ENCODE measurements at regions not wholly inside any gene's neighbourhood (a gene's known extent, or its start where the extent isn't known, plus 50 kb on each side); places are given as distances from the start of the nearest gene placed in this dataset.

- DNase-seq: no peak
Measured at GRCh38 chr13:53150568-53150967, 122.0 kb downstream of the OLFM4 start.

DNA sequence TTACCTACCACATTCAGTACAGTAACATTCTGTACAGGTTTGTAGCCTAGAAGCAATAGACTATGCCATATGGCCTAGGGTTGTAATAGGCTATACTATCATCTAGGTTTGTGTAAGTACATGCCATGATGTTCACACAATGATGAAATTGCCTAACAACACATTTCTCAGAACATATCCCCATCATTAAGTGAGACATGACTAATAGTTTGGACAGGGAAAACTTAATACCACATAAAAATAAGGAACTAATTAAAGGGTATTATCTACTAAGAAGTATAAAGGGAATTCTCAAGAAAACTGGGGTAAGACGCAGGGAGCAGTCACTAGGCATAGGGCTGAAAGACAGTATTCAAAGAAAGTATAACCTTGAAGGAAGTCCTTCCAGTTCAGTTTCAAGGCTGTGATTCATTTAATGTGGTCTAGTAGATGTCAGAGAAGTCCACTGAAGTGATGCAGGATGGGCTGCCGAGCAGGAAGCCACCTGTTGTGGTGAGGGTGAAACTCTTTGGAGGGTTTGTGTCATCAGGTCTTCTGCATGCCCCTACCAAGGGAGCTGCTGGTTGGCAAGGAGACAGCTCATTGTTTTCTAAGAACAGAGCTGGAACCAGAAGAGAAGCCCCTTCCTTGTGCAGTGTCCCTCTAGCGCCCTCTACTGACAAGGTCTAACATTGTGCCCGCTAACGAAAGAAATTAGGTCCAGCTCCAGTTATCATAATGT, 122.9 kb downstream of the OLFM4 start:
- peak; percentile 67 for DNase-seq

DNA sequence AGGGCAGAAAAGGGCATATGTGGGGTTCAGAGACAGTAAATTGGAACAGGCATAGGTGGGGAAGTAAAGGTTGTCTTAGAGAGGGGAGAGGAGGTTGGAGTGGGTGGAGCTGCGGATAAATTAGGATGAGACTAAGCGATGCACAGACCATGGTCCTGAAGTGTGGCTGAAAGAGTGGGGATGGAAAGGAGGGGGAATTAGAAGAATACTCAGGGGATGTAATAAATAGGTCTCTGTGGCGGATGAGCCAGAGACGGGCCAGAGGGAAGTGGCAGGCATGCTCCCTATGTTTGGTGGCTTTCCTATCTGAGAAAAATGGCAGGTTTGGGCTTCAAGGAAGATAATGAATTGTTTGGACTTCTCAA, 123.4 kb downstream of the OLFM4 start:
- no peak for DNase-seq

- no peak for DNase-seq
Measured at GRCh38 chr13:53158201-53158600, 129.6 kb downstream of the OLFM4 start.

DNA sequence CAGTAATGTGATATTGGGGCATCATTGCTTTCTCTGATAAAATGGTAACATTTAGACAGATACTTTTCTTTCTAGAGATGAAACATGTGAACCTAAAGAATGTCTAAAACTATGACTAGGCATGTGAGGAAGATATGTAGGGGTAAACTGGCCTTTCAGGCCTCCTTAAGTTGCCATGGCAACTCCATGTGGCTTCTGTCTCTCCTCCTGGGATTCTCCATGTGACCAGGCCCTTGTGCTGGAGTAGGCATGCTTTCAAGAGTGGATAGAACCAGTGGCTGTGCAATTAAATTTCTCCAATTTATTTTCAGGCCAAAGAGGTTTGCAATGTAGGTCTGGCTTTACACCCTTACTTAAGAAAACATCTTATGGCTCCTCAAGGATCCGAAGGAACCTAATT, 130.8 kb downstream of the OLFM4 start:
- no peak for DNase-seq

DNA sequence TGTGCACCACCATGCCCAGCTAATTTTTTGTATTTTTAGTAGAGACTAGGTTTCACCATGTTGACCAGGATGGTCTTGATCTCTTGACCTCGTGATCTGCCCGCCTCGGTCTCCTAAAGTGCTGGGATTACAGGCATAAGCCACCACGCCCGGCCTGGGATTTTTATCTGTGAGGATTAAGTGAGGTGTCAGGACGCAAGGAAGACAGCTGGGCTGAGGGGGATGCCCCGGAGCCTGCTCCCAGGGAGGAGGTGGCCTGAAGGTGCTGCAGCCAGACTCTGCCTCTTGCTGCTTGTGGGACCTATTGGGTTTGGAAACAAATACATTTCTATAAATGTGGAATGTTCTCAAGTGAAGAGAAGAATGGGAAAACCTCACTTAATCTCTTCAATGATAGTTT, 131.6 kb downstream of the OLFM4 start:
- DNase-seq: no peak

DNA sequence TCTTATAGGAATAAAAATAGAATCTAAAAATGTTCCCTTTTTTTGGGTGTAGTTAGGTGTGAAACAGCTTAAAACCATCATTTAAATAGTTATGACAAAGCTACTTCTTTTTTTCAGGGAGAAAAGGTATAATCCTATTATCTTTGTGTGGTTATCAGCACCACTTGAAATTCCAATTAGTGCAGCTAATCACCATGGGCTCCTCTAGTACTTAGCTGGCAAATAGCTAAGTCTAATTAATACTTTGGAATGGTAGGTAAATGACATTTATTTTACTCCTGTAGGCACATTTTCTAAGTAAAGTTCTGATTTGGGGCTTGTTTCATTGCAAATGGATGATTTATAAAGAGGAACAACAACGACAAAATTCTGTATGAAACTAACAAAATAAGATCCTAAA, 132.6 kb downstream of the OLFM4 start:
- no peak for DNase-seq

DNA sequence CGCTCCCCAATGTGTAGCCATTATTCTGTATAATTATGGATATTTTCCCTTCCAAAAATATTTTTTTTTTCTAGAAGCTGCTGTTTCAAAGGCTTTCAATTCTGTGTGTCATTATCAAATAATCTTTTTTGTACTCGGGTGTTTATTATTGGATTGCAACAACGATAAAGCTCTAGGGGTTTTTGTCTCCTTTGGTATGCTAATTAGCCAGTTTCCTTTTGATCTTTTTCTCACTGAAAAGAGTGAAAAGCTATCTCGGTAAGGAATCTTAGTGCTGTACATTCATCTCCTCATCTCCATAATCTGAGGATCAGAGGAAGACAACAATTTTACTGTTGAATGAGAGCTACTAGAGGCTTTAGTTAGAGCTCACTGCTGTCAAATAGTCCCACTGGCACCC, 136.6 kb downstream of the OLFM4 start:
- no peak for DNase-seq

- DNase-seq: no peak
Measured at GRCh38 chr13:53167561-53167960, 138.9 kb downstream of the OLFM4 start.

- DNase-seq: no peak
Measured at GRCh38 chr13:53170910-53171309, 142.3 kb downstream of the OLFM4 start.

DNA sequence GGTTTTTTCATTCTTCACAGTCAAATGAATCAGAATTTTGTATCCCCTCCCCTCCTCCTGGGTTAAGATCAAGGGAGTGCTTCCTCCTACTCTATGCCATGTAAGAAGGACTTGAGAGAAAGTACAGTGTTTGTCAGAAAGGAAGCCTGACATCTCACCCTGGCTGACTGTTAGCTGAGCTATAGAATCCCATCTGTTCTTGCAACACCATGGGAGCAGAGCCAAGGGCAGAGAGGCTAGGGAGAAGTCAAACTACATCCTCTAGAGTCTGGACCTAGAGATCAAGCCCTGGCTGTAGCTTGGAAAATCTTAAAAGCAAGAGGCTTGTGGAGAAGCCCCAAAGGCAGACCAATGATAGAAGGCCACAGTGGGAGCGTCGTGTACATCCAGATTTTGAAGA, 145.9 kb downstream of the OLFM4 start:
- DNase-seq: no peak

DNA sequence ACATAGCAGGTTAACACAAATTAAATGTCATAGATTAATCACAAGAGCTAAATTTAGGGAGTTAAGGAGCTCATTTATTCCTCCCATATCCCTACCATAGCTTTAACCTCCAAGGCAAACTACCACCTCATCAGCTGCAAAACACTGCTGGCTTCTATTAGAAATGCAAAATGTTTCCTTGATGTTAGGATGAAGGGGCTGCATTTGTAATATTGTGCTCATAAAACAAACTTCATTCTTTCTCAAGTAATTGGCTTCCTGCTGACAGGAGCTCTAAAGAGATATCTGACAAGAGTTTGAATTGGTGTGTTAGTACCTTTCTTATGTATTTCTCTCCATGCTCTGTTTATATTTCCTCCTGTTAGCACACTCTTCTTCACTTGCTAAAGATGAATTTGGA, 152.1 kb downstream of the OLFM4 start:
- no peak for DNase-seq

DNA sequence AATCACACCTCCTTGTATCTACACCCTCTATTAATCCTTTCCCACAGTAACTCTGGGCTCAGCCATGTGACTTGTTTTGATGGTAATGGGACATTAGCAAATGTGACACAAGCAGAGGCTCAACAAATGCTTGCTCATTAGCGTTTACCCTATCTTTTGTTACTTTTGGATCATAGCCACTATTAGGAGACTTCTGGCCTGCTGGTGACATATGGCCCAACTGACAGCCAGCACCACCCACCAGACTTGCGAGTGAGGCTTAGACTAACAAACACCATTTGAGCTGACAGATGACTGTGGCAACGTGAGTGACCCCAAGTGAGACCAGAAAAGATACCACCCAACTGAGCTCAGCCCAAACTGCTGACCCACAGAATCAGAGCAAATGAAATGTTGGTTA, 154.1 kb downstream of the OLFM4 start:
- DNase-seq: no peak

GRCh38 chr13:53188120-53188519, 159.5 kb downstream of the OLFM4 start:
- no peak for DNase-seq

- no peak for DNase-seq
Measured at GRCh38 chr13:53189162-53189561, 160.5 kb downstream of the OLFM4 start.

- no peak for DNase-seq
Measured at GRCh38 chr13:53191091-53191490, 162.5 kb downstream of the OLFM4 start.

DNA sequence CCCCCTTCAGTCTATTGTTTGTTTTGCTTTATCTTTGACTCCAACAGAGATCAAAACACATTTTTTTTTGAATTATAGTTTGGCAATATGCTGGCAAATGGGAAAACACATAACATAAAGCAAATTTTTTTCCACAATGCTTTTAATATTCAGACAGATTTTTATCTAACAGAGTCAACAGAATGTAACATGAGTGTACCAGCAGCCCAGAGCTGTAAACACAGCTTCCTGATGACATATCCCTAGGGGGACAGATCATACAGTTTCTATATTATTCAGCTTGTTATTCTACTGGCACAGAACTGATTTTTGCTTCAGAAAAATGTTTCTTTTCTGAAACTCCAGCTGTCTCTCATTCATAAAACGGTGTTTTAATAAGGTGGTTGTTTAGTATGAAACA, 168.8 kb downstream of the OLFM4 start:
- DNase-seq: no peak

DNA sequence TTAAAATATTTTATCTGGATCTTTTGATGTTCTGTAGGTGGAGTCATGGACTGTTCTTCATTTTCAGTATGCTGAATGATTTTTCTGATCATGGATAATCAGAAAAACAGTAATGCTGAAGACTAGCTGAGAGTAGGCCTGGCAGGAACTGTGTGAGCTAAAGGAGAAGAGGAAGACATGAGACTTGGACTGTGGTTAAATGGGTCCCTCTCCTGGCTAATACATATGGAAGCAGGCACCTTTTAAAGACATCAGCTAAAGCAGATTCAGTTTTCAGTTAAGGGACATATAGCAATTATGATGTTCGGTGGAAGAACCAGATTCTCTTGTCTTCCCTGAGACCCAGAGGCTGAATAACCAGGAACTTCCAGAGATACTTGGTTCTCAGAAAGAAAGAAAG, 169.4 kb downstream of the OLFM4 start:
- no peak for DNase-seq

GRCh38 chr13:53198736-53199135, 170.1 kb downstream of the OLFM4 start:
- DNase-seq: no peak

DNA sequence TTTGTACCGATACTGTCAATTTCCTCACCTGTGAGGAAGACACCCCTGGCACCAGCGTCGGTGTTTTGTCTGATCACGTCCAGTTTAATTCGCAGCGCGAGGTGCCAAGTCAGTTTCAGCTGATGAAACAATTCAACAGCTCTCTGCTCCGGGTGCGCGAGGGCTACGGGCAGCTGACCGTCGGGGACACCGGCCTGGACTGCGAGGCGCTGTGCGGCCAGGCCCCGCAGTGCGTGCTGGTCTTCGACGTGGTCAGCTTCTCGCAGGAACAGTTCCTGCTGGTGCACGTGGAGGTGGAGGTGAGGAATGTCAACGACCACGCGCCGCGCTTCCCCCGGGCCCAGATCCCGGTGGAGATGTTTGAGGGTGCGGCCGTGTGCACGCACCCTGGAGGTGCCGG, 171.5 kb downstream of the OLFM4 start:
- no peak for DNase-seq

- peak; percentile 30 for DNase-seq
Measured at GRCh38 chr13:53200498-53201453, 172.2 kb downstream of the OLFM4 start.

GRCh38 chr13:53201454-53202225, 173.0 kb downstream of the OLFM4 start:
- peak; percentile 1 for DNase-seq

DNA sequence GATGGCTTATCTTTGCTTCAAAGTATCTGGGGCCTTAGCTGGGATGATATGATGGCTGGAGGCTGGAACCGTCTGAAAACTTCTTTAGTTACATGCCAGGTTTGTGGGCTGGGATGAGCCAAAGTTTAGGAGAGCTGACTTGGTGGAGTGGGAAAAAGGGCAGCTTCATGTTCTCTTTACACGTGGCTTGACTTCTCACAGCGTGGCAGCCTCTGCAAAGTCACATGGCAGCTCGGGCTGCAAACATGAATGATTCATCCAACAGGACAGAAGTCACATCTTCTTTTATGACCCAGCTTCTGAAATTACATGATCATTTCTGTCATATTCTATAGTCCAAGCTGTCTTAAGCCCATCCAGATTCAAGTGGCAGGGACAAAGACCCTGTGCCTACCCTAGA, 176.0 kb downstream of the OLFM4 start:
- DNase-seq: no peak

DNA sequence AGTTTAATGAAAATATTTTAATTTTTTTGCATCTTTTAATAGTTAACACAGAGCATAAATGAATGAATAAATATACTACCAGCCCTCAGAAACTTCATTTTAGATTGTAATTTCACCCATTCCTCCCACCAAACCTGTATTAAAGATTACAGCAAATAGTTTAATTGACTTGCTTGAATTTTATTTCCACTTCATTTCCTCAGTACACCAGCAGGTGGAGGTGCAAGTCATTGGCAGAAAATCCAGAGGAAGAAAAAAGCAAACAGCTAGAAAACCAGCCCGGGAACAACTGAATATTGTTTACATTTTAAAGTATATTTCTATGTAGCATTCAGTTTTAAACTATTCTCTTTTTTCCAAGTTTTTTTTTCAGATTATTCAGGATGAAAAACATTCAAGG, 177.8 kb downstream of the OLFM4 start:
- peak; percentile 5 for DNase-seq

Measured in activated CD4-positive, alpha-beta T cell treated with anti-CD3 and anti-CD28 coated beads, Interleukin-2, Interleukin-6, amounts not matched to agents 100 ng/mL and 50 ng/mL, durations not matched to agents 16 hours and 8 hours (primary cell).